Epithelial cell of proximal tubule (primary cell): ENCODE measurements at regions not wholly inside any gene's neighbourhood (a gene's known extent, or its start where the extent isn't known, plus 50 kb on each side); places are given as distances from the start of the nearest gene placed in this dataset.

Source experiments
- DNase-seq: peaks from one replicate; pipeline ENCODE4 v3.0.0-alpha.2; 2011; ENCODE audit warnings: low read depth
- H3K4me3 ChIP-seq: 2 replicates; pipeline ENCODE4 v1.5.1; 2011; ENCODE audit warnings: low read depth, mild to moderate bottlenecking, low read length
- TF ChIP-seq, protein P1 (sequence below): conservative IDR thresholded peaks from 2 replicates; pipeline ENCODE4 v1.5.1; 2012; ENCODE audit warnings: low read depth, mild to moderate bottlenecking, low read length

DNA sequence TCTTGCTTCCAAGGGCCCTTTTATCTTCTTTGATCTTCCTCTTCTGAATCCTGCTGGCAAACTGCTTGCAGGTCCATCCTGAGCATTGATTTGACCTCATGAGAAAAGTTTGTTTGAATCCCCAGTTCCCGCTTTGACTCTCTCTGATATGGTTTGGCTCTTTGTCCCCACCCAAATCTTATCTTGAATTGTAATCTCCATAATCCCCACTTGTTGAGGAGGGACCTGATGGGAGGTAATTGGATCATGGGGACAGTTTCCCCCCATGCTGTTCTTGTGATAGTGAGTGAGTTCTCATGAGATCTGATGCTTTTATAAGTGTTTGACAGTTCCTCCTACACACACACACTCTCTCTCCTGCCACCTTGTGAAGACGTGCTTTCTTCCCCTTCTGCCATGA, 126.6 kb upstream of the ARHGAP20 start:
- H3K4me3 ChIP-seq = no peak overlapping the region
- TF ChIP-seq, protein P1, sequence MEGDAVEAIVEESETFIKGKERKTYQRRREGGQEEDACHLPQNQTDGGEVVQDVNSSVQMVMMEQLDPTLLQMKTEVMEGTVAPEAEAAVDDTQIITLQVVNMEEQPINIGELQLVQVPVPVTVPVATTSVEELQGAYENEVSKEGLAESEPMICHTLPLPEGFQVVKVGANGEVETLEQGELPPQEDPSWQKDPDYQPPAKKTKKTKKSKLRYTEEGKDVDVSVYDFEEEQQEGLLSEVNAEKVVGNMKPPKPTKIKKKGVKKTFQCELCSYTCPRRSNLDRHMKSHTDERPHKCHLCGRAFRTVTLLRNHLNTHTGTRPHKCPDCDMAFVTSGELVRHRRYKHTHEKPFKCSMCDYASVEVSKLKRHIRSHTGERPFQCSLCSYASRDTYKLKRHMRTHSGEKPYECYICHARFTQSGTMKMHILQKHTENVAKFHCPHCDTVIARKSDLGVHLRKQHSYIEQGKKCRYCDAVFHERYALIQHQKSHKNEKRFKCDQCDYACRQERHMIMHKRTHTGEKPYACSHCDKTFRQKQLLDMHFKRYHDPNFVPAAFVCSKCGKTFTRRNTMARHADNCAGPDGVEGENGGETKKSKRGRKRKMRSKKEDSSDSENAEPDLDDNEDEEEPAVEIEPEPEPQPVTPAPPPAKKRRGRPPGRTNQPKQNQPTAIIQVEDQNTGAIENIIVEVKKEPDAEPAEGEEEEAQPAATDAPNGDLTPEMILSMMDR = no peak
- no peak for DNase-seq

DNA sequence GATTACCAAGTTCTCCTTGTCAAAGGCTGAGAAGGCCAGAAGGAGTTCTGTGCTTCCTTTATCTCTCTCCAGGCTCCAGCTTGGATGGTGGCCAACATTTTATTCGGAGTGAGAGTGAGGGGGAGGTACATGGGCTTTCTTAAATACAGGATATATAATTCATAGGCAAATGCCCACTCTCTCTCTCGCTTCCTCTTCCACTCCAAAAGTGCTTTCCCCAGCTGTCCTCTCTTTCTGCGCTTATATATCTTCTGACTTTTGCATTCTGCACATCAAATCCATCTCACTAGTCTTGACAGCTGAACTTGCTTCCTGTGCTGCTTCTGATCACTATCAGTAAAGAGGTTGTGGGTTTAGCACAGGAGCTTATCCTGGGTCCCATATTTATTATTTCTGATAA, 125.4 kb upstream of the ARHGAP20 start:
- no peak overlapping the region for H3K4me3 ChIP-seq
- TF ChIP-seq, protein P1 = no peak
- no peak for DNase-seq

DNA sequence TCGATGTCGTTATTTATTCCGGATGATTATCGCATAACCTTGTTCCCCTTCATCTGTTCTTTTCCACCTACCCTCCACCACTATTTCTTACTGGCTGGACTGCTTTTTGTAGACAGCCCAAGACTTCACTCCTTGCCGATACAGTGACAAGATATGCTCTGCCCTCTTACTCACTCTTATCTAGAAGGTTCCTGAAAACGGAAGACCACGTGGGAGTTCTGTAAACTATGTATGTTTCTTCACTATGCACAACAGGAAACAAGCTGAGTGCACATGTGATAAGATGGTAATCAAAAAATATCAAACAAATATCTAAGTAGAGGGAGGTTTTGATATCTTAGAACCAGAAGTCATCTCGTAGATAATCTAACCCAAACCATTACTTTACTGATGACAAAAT, 122.9 kb upstream of the ARHGAP20 start:
- no peak for DNase-seq
- H3K4me3 ChIP-seq = no peak overlapping the region
- TF ChIP-seq, protein P1 = no peak

GRCh38 chr11:110833033-110833484, 120.8 kb upstream of the ARHGAP20 start:
- DNase-seq = no peak
- H3K4me3 ChIP-seq = no peak overlapping the region
- TF ChIP-seq, protein P1 = no peak

DNA sequence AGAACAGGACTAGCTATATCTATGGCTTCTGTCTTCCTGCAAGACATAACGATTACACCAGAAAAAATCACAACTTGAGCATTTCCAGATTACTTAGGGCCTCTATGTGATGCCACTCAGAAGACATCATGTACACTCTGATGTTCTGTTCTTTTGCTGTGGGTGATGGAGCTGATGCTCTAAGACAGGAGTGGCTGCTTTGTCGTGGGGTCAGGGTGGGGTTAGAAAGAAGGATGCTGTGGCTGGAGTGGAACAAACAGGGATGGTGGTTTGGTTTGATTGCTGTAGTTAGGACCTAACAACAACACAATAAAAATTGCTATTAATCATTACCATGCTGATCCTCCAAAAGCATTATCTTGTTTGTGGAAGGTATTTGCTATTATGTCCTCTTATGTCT, 120.3 kb upstream of the ARHGAP20 start:
- TF ChIP-seq, protein P1 = no peak
- H3K4me3 ChIP-seq = no peak overlapping the region
- DNase-seq = no peak

DNA sequence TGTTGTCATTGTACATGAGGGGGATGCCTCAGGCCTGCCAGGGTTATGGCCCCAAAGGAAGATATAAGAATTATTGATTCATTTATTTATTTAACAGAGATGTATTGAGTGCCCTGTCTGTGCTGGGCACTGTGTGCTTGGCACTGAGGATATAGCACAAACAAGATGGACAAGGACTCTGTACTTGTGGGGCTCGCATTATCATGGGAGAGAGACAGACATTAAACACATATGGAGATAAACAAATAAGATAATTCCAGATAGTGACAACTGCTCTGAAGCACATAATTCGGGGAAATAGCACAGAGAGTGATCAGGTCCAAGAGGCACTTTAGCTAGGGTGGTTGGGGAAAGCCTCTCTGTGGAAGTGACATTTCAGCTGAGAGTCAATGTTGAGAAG, 119.8 kb upstream of the ARHGAP20 start:
- no peak for DNase-seq
- TF ChIP-seq, protein P1 = no peak
- H3K4me3 ChIP-seq = no peak overlapping the region

DNA sequence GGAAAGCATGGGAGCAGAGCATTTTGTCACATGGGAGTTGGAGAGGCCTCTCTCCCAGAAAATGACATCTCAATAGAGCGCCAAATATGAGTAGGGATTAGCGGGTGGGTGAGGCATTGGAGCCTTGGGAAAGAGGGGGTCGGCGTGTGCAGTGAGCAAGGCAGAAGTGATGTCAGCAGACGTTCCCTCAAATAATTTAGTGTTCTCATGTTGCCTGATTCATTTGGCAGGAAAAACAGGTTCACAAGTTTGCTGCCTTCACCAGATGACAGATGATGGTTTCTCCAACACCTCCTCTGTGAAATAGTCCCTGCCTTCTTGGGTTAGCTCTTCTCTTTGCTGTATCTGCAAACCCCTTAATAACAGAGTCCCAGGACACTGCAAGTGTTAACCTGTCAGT, 118.5 kb upstream of the ARHGAP20 start:
- no peak overlapping the region for H3K4me3 ChIP-seq
- TF ChIP-seq, protein P1 = no peak
- DNase-seq = no peak
